Liver (tissue), 2 donors: ENCODE measurements at regions not wholly inside any gene's neighbourhood (a gene's known extent, or its start where the extent isn't known, plus 50 kb on each side); places are given as distances from the start of the nearest gene placed in this dataset.

Source experiments
- TF ChIP-seq, protein P1 (sequence below): fragments of 150-350 bp; IDR thresholded peaks from 2 replicates; pipeline ENCODE4 v1.5.1; 2017; ENCODE audit warnings: improper control_type of control experiment, low read depth, low read length; ENCODE audit not compliant: missing input control
- TF ChIP-seq, protein P2 (sequence below): IDR thresholded peaks from 2 replicates; pipeline ENCODE4 v1.6.1; 2016; ENCODE audit warnings: antibody characterized with exemption, mild to moderate bottlenecking
- donor health status: healthy.

DNA sequence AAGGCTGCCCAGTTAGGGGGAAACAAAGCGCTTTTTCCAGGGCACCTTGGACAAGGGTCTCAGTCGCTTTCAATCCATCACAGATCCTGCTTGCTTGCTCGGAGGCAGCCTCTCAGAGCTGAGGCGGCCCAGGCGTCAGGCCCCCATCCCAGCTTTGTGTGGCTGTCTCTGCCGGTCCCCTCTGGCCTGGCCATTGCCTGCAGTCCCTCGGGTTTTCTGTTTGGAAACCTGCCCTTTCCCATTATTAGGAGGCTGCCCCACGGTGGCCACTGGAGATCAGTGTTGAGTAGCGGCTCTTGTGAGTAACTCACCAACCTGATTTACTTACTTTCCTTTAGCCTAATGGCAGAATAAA is 216.1 kb downstream of the GLRX3 start:
- TF ChIP-seq, protein P1, sequence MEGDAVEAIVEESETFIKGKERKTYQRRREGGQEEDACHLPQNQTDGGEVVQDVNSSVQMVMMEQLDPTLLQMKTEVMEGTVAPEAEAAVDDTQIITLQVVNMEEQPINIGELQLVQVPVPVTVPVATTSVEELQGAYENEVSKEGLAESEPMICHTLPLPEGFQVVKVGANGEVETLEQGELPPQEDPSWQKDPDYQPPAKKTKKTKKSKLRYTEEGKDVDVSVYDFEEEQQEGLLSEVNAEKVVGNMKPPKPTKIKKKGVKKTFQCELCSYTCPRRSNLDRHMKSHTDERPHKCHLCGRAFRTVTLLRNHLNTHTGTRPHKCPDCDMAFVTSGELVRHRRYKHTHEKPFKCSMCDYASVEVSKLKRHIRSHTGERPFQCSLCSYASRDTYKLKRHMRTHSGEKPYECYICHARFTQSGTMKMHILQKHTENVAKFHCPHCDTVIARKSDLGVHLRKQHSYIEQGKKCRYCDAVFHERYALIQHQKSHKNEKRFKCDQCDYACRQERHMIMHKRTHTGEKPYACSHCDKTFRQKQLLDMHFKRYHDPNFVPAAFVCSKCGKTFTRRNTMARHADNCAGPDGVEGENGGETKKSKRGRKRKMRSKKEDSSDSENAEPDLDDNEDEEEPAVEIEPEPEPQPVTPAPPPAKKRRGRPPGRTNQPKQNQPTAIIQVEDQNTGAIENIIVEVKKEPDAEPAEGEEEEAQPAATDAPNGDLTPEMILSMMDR = no peak
- TF ChIP-seq, protein P2, sequence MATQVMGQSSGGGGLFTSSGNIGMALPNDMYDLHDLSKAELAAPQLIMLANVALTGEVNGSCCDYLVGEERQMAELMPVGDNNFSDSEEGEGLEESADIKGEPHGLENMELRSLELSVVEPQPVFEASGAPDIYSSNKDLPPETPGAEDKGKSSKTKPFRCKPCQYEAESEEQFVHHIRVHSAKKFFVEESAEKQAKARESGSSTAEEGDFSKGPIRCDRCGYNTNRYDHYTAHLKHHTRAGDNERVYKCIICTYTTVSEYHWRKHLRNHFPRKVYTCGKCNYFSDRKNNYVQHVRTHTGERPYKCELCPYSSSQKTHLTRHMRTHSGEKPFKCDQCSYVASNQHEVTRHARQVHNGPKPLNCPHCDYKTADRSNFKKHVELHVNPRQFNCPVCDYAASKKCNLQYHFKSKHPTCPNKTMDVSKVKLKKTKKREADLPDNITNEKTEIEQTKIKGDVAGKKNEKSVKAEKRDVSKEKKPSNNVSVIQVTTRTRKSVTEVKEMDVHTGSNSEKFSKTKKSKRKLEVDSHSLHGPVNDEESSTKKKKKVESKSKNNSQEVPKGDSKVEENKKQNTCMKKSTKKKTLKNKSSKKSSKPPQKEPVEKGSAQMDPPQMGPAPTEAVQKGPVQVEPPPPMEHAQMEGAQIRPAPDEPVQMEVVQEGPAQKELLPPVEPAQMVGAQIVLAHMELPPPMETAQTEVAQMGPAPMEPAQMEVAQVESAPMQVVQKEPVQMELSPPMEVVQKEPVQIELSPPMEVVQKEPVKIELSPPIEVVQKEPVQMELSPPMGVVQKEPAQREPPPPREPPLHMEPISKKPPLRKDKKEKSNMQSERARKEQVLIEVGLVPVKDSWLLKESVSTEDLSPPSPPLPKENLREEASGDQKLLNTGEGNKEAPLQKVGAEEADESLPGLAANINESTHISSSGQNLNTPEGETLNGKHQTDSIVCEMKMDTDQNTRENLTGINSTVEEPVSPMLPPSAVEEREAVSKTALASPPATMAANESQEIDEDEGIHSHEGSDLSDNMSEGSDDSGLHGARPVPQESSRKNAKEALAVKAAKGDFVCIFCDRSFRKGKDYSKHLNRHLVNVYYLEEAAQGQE = no peak
